Tibial nerve (tissue), 4 donors: ENCODE measurements at regions not wholly inside any gene's neighbourhood (a gene's known extent, or its start where the extent isn't known, plus 50 kb on each side); places are given as distances from the start of the nearest gene placed in this dataset.

Experiments used
- DNase-seq, 2 donors: peaks; one replicate each; pipeline ENCODE4 v3.0.0-alpha.2; 2019; ENCODE audit warnings: low spot score in 2 of 2
- H3K27ac ChIP-seq, 4 donors: fragments of 200-600 bp; sonication (generic) in 3 of 4; one replicate each; pipeline ENCODE4 v1.5.1; 2017 to 2019; ENCODE audit warnings: mild to moderate bottlenecking in 1 of 4
- H3K27me3 ChIP-seq, 2 donors: fragments of 200-600 bp; sonication (generic) in 1 of 2; one replicate each; pipeline versions ENCODE4 v1.5.1 to v1.6.0; 2017 to 2019
- H3K36me3 ChIP-seq, 3 donors: fragments of 200-600 bp; sonication (generic); one replicate each; pipeline ENCODE4 v1.5.1; 2018 to 2019
- H3K4me1 ChIP-seq, 4 donors: fragments of 200-600 bp; sonication (generic) in 3 of 4; one replicate each; pipeline ENCODE4 v1.5.1; 2017 to 2019
- H3K4me3 ChIP-seq, 4 donors: fragments of 200-600 bp; sonication (generic) in 3 of 4; one replicate each; pipeline ENCODE4 v1.5.1; 2017 to 2019; ENCODE audit warnings: mild to moderate bottlenecking in 1 of 4, moderate library complexity in 1 of 4
- H3K9me3 ChIP-seq, 4 donors: fragments of 200-600 bp; sonication (generic) in 3 of 4; one replicate each; pipeline ENCODE4 v1.5.1; 2017 to 2019
- CTCF ChIP-seq, 5 experiments: fragments of 200-600 bp in 3 of 5; fragments of 450-650 bp in 2 of 5; sonication (generic) in 3 of 5; IDR thresholded peaks; one replicate each; pipeline ENCODE4 v1.5.1; 2016 to 2019; ENCODE audit warnings: antibody characterized with exemption in 5 of 5, mild to moderate bottlenecking in 3 of 5, moderate library complexity in 2 of 5
- EP300 ChIP-seq, 2 donors: sonication (generic); formaldehyde crosslinking; IDR thresholded peaks; one replicate each; pipeline ENCODE4 v1.6.1; 2017; ENCODE audit warnings: antibody characterized with exemption in 2 of 2, mild to moderate bottlenecking in 1 of 2
- POLR2A ChIP-seq, 2 donors: fragments of 450-650 bp; IDR thresholded peaks; one replicate each; pipeline ENCODE4 v1.6.1; 2017; ENCODE audit warnings: antibody characterized with exemption in 2 of 2, mild to moderate bottlenecking in 2 of 2, moderate library complexity in 2 of 2
- WGBS, 2 donors: methylation state at CpG; one replicate each; pipeline ENCODE4 v1.1.5; 2018; 5-methylcytosine and 5-hydroxymethylcytosine counted together

DNA sequence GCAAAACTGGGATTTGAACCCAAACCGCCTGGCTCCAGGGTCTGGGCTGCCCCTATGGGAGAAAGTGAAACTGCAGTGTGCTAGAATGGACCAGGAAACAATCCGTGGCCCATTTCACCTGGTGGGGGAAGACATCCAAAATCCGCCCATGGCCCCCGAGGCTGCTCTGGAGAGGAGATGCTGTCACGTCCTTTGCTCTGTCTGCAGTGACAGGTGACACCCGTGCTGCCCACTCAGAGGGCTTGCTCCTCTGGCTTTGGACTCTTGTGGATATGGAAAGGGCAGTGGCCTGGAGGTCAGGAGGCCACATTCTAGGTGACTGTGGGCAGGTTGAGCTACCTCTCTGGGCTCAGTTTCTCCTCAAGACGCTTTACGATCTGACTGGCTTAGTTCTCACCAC, 151.2 kb upstream of the GPR26 start:
- Histone ChIP-seq H3K27ac (no peak overlapping the region), H3K9me3 (no peaks in the 10 kb centered on the region), H3K4me3 (no peak overlapping the region), H3K36me3 (no peaks in the 10 kb centered on the region), H3K27me3 (no peaks in the 10 kb centered on the region), H3K4me1 (peaks cover 0 to 8% (median 0%) of the 10 kb centered on the region in 4 donors)
- DNase-seq, result no peak
- WGBS, 2 donors, result 94% methylated on average over 8 of the region's 8 CpGs
- TF ChIP-seq EP300 (IDR thresholded peaks at IDR 0.05), result no peak
- TF ChIP-seq CTCF (IDR thresholded peaks at IDR 0.05), result no peak
- TF ChIP-seq POLR2A (IDR thresholded peaks at IDR 0.05), result no peak

DNA sequence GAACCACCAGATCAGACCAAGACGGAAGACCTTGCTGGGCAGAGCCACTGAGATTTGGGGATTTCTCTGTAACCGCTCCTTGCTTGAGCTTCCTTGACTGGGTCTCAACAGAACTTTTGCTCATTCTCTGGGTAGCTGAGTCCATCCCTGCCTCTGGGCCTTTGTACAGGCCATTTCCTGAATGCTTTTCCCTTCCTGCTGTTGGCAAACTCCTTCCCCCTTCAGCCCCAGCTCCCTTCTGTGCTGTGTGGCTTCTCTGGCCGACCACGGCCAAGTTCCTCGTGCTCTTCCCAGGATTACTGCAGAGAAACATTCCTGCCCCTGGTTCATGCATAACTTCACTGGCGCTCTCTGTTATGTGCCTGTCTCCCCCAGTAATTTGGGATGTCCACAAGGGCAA, 150.5 kb upstream of the GPR26 start:
- H3K4me1 ChIP-seq, result peaks cover 0 to 8% (median 0%) of the 10 kb centered on the region in 4 donors
- H3K36me3 ChIP-seq, result no peaks in the 10 kb centered on the region
- no peak overlapping the region for H3K4me3 ChIP-seq
- 84 to 90% methylated on average over 6 of the region's 6 CpGs for WGBS, 2 donors
- no peak for DNase-seq
- H3K27me3 ChIP-seq, result no peaks in the 10 kb centered on the region
- TF ChIP-seq EP300 (IDR thresholded peaks at IDR 0.05), result no peak
- no peak overlapping the region for H3K27ac ChIP-seq
- no peaks in the 10 kb centered on the region for H3K9me3 ChIP-seq

DNA sequence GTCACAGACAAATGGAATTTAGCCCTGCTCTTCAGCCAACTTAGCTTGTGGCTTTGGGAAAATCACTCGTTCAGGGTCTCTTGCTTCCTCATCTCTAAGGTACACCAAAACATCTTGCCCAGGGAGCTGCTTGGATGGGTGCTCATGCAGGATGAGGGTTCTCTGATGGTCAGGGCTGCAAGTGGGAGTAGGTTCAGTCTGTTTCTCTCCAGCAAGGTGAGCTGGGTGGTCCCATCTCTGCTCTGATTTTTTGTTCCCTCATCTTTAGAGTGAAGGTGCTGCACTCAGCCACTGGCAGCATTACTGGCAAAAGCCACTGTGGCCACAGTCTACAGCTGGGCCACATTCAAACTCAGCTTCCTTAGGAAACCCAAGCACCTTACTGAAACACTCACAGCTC, 149.9 kb upstream of the GPR26 start:
- no peaks in the 10 kb centered on the region for H3K36me3 ChIP-seq
- no peak overlapping the region for H3K4me3 ChIP-seq
- no peaks in the 10 kb centered on the region for H3K27me3 ChIP-seq
- no peaks in the 10 kb centered on the region for H3K9me3 ChIP-seq
- 64 to 78% methylated on average over 1 of the region's 1 CpG for WGBS, 2 donors
- H3K27ac ChIP-seq, result no peak overlapping the region
- DNase-seq, result no peak
- TF ChIP-seq EP300 (IDR thresholded peaks at IDR 0.05), result no peak
- TF ChIP-seq CTCF (IDR thresholded peaks at IDR 0.05), result no peak
- no peak for TF ChIP-seq POLR2A (IDR thresholded peaks at IDR 0.05)
- H3K4me1 ChIP-seq, result peaks cover 0 to 8% (median 0%) of the 10 kb centered on the region in 4 donors

DNA sequence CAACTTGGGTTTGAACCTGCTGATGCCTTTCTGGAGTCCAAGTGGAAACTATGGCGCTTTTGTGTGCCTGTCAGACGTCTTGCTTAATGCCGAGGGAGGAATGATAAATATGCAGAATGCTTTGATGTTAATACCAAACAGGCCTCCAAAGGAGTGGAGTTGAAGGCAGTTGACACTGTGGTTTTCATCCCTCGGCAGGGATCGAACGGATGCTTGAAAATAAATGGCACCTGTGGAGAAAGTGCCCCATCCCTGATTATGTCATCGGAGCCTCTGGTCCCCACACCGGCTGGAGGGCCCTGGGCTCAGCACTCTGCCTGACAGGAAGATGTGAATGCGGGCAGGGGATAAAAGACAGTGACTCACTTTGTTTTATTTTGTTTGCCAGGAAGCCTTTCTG, 148.7 kb upstream of the GPR26 start:
- no peak overlapping the region for H3K4me3 ChIP-seq
- no peaks in the 10 kb centered on the region for H3K36me3 ChIP-seq
- H3K9me3 ChIP-seq, result no peaks in the 10 kb centered on the region
- DNase-seq, result no peak
- H3K27me3 ChIP-seq, result no peaks in the 10 kb centered on the region
- WGBS, 2 donors, result 37 to 39% methylated on average over 9 of the region's 9 CpGs
- no peak for TF ChIP-seq POLR2A (IDR thresholded peaks at IDR 0.05)
- TF ChIP-seq CTCF (IDR thresholded peaks at IDR 0.05), result no peak
- no peak overlapping the region for H3K27ac ChIP-seq
- peaks cover 0 to 8% (median 0%) of the 10 kb centered on the region in 4 donors for H3K4me1 ChIP-seq

DNA sequence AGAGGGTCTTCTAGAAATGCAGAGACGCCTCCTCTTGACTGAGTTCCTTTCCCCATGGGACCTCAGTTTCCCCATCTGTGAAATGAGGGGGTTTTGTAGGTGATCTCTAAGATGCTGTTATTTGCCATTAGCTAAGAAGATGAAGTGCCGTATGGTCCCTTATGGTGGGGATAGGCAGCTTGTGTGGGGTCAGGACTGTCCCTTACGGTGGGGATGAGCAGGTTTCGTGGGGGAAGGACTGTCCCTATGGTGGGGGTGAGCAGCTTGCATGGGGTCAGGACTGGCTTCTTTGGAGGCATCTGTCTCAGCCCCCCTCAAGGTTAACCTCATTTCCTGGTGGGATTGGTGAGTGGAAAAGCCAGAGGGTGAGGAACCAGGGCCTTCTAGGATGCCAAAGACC, 148.3 kb upstream of the GPR26 start:
- Histone ChIP-seq H3K27ac (no peak overlapping the region), H3K9me3 (no peaks in the 10 kb centered on the region), H3K4me3 (no peak overlapping the region), H3K4me1 (peaks cover 0 to 5% (median 0%) of the 10 kb centered on the region in 4 donors), H3K36me3 (no peaks in the 10 kb centered on the region), H3K27me3 (no peaks in the 10 kb centered on the region)
- TF ChIP-seq EP300 (IDR thresholded peaks at IDR 0.05) (no peak), POLR2A (IDR thresholded peaks at IDR 0.05) (no peak), CTCF (IDR thresholded peaks at IDR 0.05) (no peak)
- WGBS, 2 donors, result 90 to 92% methylated on average over 4 of the region's 4 CpGs
- no peak for DNase-seq

- 88 to 100% methylated on average over 1 of the region's 1 CpG for WGBS, 2 donors
These were observed 147.4 kb upstream of the GPR26 start for GRCh38 chr10:123518765-123519164.

More at GRCh38 chr10:123518765-123519164, 147.4 kb upstream of the GPR26 start:
- Histone ChIP-seq H3K27me3 (no peaks in the 10 kb centered on the region), H3K4me1 (no peaks in the 10 kb centered on the region), H3K9me3 (no peaks in the 10 kb centered on the region), H3K36me3 (no peaks in the 10 kb centered on the region), H3K4me3 (no peak overlapping the region), H3K27ac (no peak overlapping the region)
- TF ChIP-seq POLR2A (IDR thresholded peaks at IDR 0.05), result no peak
- TF ChIP-seq CTCF (IDR thresholded peaks at IDR 0.05), result no peak
- no peak for TF ChIP-seq EP300 (IDR thresholded peaks at IDR 0.05)
- no peak for DNase-seq
